GM12801 (cell line): ENCODE measurements at regions not wholly inside any gene's neighbourhood (a gene's known extent, or its start where the extent isn't known, plus 50 kb on each side); places are given as distances from the start of the nearest gene placed in this dataset.

ENCODE experiments used
- TF ChIP-seq, protein P1 (sequence below): IDR thresholded peaks from one replicate; pipeline ENCODE4 v1.5.1; 2011; ENCODE audit warnings: control low read depth; ENCODE audit not compliant: insufficient read length; ENCODE audit errors: extremely low read depth

DNA sequence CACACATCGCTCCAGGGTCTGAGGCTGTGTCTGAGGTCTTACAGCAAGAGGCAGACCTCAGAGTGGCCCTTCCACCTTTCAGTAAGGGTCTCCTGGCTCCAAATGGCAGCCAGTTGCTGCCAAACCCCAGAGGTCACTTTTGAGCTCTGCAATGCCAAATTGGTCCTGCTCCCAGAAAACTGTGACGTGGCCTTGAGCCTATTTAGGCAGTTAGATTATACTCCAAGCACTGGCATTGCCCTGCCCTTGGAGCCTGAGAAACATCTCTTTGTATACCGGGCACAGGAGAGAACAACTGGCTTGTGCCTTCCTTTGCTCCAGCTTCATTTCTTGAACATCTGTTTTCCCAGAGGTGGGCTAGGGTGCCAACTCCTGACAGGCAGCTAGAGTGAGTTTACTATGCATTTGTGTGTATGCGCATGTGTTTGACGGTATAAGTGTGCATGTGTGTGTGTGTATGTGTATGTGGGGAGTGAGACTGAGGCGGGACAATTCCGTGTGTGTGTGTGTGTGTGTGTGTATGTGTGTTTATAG, 134.5 kb downstream of the IER5 start:
- TF ChIP-seq, protein P1, sequence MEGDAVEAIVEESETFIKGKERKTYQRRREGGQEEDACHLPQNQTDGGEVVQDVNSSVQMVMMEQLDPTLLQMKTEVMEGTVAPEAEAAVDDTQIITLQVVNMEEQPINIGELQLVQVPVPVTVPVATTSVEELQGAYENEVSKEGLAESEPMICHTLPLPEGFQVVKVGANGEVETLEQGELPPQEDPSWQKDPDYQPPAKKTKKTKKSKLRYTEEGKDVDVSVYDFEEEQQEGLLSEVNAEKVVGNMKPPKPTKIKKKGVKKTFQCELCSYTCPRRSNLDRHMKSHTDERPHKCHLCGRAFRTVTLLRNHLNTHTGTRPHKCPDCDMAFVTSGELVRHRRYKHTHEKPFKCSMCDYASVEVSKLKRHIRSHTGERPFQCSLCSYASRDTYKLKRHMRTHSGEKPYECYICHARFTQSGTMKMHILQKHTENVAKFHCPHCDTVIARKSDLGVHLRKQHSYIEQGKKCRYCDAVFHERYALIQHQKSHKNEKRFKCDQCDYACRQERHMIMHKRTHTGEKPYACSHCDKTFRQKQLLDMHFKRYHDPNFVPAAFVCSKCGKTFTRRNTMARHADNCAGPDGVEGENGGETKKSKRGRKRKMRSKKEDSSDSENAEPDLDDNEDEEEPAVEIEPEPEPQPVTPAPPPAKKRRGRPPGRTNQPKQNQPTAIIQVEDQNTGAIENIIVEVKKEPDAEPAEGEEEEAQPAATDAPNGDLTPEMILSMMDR: no peak

DNA sequence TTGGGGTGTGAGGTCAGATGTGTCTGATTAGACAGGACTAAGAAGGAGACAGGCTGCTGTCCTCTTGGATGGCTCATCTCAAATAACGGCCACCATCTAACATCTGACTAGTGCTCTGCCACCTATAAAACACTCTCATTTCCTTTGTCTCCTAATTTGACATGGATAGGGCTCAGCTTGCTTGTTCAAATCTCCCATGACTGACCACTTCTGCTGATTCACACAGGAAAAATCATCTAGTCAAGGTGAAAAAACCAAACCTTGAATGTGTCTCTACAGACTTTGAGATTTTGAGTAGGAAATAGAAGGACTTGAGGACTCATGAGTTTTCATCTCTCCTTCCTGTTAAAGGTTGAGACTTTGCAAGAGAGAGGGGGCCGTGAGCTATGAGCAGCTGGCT, 150.6 kb downstream of the IER5 start:
- TF ChIP-seq, protein P1: no peak

DNA sequence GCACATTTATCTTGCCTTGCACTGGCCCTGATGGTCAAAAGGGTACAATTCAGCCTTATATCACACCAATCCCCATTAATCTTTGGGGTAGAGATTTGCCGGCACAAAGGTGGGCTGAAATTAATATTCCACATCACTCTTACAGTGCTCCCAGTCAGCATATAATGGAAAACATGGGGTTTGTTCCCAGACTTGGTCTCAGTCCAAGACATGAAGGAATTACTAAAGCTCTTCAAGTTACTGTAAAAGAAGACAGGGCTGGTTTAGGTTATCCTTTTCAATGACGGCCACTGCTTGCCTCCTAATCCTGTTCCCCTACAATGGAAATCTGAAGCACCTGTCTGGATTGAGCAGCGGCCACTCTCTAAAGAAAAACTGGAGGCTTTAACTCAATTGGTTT, 160.7 kb downstream of the IER5 start:
- TF ChIP-seq, protein P1: no peak

DNA sequence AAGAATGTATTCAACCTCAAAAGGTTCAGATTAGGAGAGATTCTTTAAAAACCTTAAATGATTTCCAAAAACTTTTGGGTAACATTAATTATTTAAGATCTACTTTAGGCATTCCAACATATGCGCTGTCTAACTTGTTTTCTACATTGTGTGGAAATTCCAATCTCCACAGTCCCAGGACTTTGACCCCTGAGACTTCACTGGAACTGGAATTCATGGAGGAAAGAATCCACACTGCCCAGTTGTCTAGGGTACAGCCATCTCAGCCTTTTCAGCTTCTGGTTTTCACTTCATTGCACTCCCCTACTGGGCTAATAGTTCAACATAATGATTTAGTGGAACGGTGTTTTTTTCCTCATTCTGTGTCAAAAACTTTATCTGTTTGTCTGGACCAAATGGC, 161.5 kb downstream of the IER5 start:
- TF ChIP-seq, protein P1: no peak

DNA sequence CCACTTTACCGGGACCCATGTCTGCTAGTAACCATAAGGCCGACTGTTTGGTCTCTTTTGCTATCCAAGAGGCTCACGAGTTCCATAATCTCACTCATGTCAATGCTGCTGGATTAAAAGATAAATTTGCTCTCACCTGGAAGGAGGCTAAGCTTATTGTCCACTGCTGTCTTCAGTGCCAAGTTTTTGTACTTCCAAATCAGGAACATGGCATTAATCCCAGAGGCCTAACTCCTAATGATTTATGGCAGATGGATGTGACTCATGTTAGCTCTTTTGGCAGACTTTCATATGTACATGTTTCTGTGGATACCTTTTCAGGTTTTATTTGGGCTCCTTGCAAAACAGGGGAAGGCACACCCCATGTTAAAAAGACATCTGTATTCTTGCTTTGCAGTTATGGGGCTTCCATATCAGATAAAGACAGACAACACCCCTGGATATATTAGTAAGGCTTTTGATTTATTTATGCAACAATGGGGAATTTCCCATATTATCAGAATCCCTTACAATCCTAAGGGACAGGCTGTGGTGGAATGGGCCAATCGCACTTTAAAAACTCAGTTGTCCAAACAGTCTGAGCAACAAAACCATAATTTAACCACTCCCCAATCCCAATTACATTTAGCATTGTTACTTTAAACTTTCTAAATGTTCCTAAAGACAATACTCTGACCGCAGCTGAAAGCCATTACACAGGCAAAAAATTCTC, 162.7 kb downstream of the IER5 start:
- TF ChIP-seq, protein P1: no peak

DNA sequence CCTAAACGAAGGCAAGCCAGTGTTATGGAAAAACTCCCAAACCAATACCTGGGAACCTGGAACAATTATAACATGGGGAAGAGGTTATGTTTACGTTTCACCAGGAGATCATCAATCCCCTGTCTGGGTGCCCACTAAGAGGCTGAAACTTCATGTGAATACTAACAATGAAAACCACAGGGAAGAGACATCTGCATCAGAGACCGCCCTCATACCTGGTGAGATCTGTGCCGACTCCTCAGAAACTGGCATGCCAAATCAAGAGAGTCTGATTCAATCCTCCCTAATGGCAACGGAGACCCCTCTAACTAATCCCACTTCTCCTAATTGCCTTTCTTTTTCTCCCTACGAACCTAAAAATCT, 163.2 kb downstream of the IER5 start:
- TF ChIP-seq, protein P1: no peak

DNA sequence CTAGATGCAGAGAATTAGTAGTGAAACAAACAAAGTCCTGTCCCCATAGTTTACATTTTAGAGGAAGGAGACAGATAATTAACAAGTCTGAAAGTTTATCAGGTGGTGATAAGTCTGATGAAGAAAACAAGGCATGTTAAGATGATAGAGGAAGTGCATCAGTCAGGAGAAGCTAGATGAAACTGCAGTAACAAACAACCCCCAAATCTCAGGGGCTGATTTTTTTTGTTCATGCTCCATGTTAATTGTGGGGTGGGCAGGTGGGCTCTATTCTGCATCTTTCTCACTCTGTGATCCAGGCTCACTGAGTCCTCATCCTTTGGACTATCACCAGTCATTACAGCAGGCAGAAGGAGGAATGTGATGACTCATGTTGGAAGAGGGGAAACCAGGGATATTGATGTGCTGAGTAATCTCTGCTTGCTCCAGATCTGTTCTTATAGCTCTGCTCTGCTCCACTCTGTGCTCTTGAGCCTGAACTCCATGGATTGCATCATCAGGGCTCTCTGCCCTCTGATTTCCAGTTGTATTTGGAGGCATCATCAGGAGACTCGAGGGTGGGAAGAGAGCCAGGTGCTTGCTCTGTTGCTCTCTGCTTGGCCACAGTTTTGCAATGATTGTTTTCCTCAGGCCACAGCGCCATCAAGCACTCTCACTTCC, 166.9 kb downstream of the IER5 start:
- TF ChIP-seq, protein P1: no peak
